ENCODE measurements at regions not wholly inside any gene's neighbourhood (a gene's known extent, or its start where the extent isn't known, plus 50 kb on each side); places are given as distances from the start of the nearest gene placed in this dataset.

GRCh38 chr3:157979022-157979421, 127.2 kb downstream of the SHOX2 start:
- ChIA-PET POLR2A (no interaction called here), CTCF (ENCODE audit: low intra/inter-chr PET ratio) (no interaction called here)
- no peaks in the 10 kb centered on the region for H3K9me3 ChIP-seq (replicated peaks; ENCODE audit: control insufficient read depth, insufficient read depth, low read depth, low read length)
- H3K27ac ChIP-seq (ENCODE audit: extremely low read depth, low read depth, low read length) = no peak overlapping the region
- no peaks in the 10 kb centered on the region for H3K4me1 ChIP-seq (replicated peaks in 1 of 2; ENCODE audit: control insufficient read depth in 2 of 2, insufficient read depth in 2 of 2, low read length in 2 of 2)
- H2AFZ ChIP-seq (ENCODE audit: low read depth, low read length) = no peak overlapping the region
- no peaks in the 10 kb centered on the region for H3K36me3 ChIP-seq (ENCODE audit: control insufficient read depth, insufficient read depth, low read length)
- no TSS peak for BruUV-seq (replicated peaks)
- no peaks in the 10 kb centered on the region for H4K20me1 ChIP-seq (replicated peaks; ENCODE audit: control insufficient read depth, insufficient read depth, low read length)
- DNase-seq (ENCODE audit: extremely low read depth in 1 of 4, low spot score in 3 of 4) (no peak), ATAC-seq (no peak), FAIRE-seq (no peak)
- in situ Hi-C loops (cut with MboI) (no loop called here), intact Hi-C loops (cut with micrococcal nuclease) (no loop called here)
- no peaks in the 10 kb centered on the region for H3K9me1 ChIP-seq (ENCODE audit: control insufficient read depth, insufficient read depth, low read length)
- WGBS (ENCODE audit: insufficient coverage, low coverage, missing lambda C conversion rate) = 7% methylated on average over 1 of the region's 1 CpG
- H3K4me2 ChIP-seq (ENCODE audit: insufficient read depth, low read length) = no peak overlapping the region
- H3K79me2 ChIP-seq (ENCODE audit: control insufficient read depth, insufficient read depth, low read length) = no peaks in the 10 kb centered on the region
- no peak overlapping the region for H3K9ac ChIP-seq (ENCODE audit: insufficient read depth in 1 of 2, low read depth in 2 of 2, low read length in 2 of 2)
- H3K4me3 ChIP-seq = no peak overlapping the region
- H3K27me3 ChIP-seq (ENCODE audit: control insufficient read depth in 2 of 2, insufficient read depth in 2 of 2, low read length in 2 of 2) = no peaks in the 10 kb centered on the region
- TF ChIP-seq ZNF407 (IDR thresholded peaks at IDR 0.05; ENCODE audit: low read depth) (no peak), NONO (IDR thresholded peaks at IDR 0.05; ENCODE audit: low read depth in 2 of 2, low read length in 1 of 2) (no peak), RBM25 (IDR thresholded peaks at IDR 0.05; ENCODE audit: low read depth, low read length, severe bottlenecking) (no peak), BRF2 (IDR thresholded peaks at IDR 0.05; ENCODE audit: borderline replicate concordance, insufficient read depth, insufficient read length) (no peak), SNAPC5 (CRISPR knock-in tag; IDR thresholded peaks at IDR 0.05) (no peak), CC2D1A (IDR thresholded peaks at IDR 0.05) (no peak), SPI1 (IDR thresholded peaks at IDR 0.05; ENCODE audit: borderline replicate concordance, low read depth, low read length) (no peak), PHB2 (IDR thresholded peaks at IDR 0.05; ENCODE audit: low read depth) (no peak), RFX7 (CRISPR knock-in tag; IDR thresholded peaks at IDR 0.05) (no peak), ESRRB (CRISPR knock-in tag; IDR thresholded peaks at IDR 0.05; ENCODE audit: borderline replicate concordance) (no peak), ZNF780A (CRISPR knock-in tag; IDR thresholded peaks at IDR 0.05) (no peak), HMG20A (CRISPR knock-in tag; conservative IDR thresholded peaks at IDR 0.05) (no peak), PATZ1 (CRISPR knock-in tag; IDR thresholded peaks at IDR 0.05; ENCODE audit: borderline replicate concordance) (no peak)
